MM.1S (cell line): ENCODE measurements at regions not wholly inside any gene's neighbourhood (a gene's known extent, or its start where the extent isn't known, plus 50 kb on each side); places are given as distances from the start of the nearest gene placed in this dataset.

Experiments
- EZH2 ChIP-seq: fragments of 300-600 bp; sonication (generic); optimal IDR thresholded peaks from 2 replicates; pipeline ENCODE3; 2017; ENCODE audit warnings: low read depth, mild to moderate bottlenecking, antibody characterized with exemption, low read length, mixed read lengths
- EZH2phosphoT487 ChIP-seq: fragments of 300-600 bp; sonication (generic); IDR thresholded peaks from 2 replicates; pipeline ENCODE4 v1.6.1; 2018; ENCODE audit warnings: antibody characterized with exemption, low read length
- TF ChIP-seq, protein P1 (sequence below): fragments of 300-600 bp; sonication (generic); IDR thresholded peaks from 2 replicates; pipeline ENCODE4 v1.5.1; 2016; ENCODE audit warnings: antibody characterized with exemption, low read length, mixed read lengths

DNA sequence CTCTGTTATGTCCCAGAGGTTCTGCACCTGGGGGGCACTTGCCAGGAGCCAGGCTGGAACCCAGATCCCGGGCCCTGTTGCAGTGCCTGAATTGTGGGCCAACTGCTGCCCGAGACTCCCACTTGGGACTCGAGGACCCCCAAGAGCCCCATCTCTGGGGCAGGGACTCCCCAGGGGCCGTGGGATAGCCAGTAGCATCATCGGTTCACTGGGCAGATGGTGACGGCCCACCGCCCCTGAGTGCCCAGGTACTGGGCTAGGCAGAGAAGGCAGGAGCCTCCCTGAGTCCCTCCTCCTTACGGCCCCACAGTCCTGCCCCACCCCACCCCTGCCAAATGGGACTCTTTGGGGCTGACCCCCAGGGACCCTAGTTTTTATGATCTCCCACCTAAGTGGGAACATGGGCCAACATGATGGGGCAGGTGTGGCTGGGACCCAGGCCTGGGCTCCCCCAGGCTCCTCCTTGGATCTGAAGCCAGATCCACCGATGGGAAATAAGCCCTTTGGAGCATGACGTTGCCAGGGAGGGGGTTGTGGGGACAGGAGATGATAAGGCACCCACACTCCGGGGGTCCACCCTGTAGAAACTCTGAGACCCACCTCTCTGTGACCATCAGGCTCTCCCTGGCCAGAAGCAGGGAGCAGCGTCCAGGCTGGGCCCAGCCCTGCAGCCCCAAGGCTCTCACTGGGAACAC lies 94.5 kb upstream of the FGF3 start:
- TF ChIP-seq, protein P1, sequence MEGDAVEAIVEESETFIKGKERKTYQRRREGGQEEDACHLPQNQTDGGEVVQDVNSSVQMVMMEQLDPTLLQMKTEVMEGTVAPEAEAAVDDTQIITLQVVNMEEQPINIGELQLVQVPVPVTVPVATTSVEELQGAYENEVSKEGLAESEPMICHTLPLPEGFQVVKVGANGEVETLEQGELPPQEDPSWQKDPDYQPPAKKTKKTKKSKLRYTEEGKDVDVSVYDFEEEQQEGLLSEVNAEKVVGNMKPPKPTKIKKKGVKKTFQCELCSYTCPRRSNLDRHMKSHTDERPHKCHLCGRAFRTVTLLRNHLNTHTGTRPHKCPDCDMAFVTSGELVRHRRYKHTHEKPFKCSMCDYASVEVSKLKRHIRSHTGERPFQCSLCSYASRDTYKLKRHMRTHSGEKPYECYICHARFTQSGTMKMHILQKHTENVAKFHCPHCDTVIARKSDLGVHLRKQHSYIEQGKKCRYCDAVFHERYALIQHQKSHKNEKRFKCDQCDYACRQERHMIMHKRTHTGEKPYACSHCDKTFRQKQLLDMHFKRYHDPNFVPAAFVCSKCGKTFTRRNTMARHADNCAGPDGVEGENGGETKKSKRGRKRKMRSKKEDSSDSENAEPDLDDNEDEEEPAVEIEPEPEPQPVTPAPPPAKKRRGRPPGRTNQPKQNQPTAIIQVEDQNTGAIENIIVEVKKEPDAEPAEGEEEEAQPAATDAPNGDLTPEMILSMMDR, result no peak
- TF ChIP-seq EZH2 (no peak), EZH2phosphoT487 (no peak)
